NT2/D1 (cell line): ENCODE measurements at regions not wholly inside any gene's neighbourhood (a gene's known extent, or its start where the extent isn't known, plus 50 kb on each side); places are given as distances from the start of the nearest gene placed in this dataset.

Experiments used
- DNase-seq: peaks from one replicate; pipeline ENCODE4 v3.0.0-alpha.2; 2011; ENCODE audit warnings: low read depth, low spot score
- H3K27me3 ChIP-seq: 2 replicates; pipeline ENCODE4 v1.6.0; 2011; ENCODE audit warnings: mild to moderate bottlenecking; ENCODE audit not compliant: insufficient read length, insufficient read depth
- H3K36me3 ChIP-seq: 2 replicates; pipeline ENCODE4 v1.6.1; 2011; ENCODE audit warnings: mild to moderate bottlenecking, low read length, mixed read lengths; ENCODE audit not compliant: insufficient read depth, insufficient read length
- H3K4me1 ChIP-seq: 2 replicates; pipeline ENCODE4 v1.5.1; 2011; ENCODE audit not compliant: insufficient read depth, insufficient read length
- H3K4me3 ChIP-seq: 2 replicates; pipeline ENCODE4 v1.5.1; 2011; ENCODE audit warnings: low read depth; ENCODE audit not compliant: insufficient read length
- H3K9ac ChIP-seq: 2 replicates; pipeline ENCODE4 v1.6.0; 2011; ENCODE audit warnings: low read depth; ENCODE audit not compliant: insufficient read length
- H3K9me3 ChIP-seq: 2 replicates; pipeline ENCODE4 v1.5.1; 2011; ENCODE audit warnings: mild to moderate bottlenecking, low read length; ENCODE audit not compliant: insufficient read depth
- SUZ12 ChIP-seq: IDR thresholded peaks from 2 replicates; pipeline ENCODE4 v1.6.1; 2011; ENCODE audit not compliant: insufficient read length, insufficient read depth; ENCODE audit errors: extremely low read depth
- YY1 ChIP-seq: IDR thresholded peaks from 2 replicates; pipeline ENCODE4 v1.6.1; 2011; ENCODE audit not compliant: insufficient read length, insufficient read depth
- ZNF274 ChIP-seq: IDR thresholded peaks from 2 replicates; pipeline ENCODE4 v1.6.1; 2011; ENCODE audit warnings: mild to moderate bottlenecking, low read depth, low read length

GRCh38 chr2:213202011-213202410 lies 50.6 kb upstream of the IKZF2 start:
- Histone ChIP-seq H3K27me3 (no peaks in the 10 kb centered on the region), H3K36me3 (no peaks in the 10 kb centered on the region), H3K9me3 (no peaks in the 10 kb centered on the region), H3K4me3 (no peak overlapping the region), H3K4me1 (no peaks in the 10 kb centered on the region), H3K9ac (no peak overlapping the region)
- no peak for TF ChIP-seq SUZ12
- TF ChIP-seq ZNF274 = no peak
- TF ChIP-seq YY1 = no peak
- DNase-seq = no peak

- no peaks in the 10 kb centered on the region for H3K27me3 ChIP-seq
- H3K9ac ChIP-seq = no peak overlapping the region
- DNase-seq = no peak
- no peaks in the 10 kb centered on the region for H3K9me3 ChIP-seq
- H3K4me3 ChIP-seq = no peak overlapping the region
- no peaks in the 10 kb centered on the region for H3K4me1 ChIP-seq
- no peak for TF ChIP-seq SUZ12
- no peak for TF ChIP-seq ZNF274
- TF ChIP-seq YY1 = no peak
- H3K36me3 ChIP-seq = no peaks in the 10 kb centered on the region
These were observed 54.5 kb upstream of the IKZF2 start for GRCh38 chr2:213205944-213206343.

- Histone ChIP-seq H3K9me3 (peaks cover 5% of the 10 kb centered on the region), H3K4me1 (no peaks in the 10 kb centered on the region), H3K9ac (no peak overlapping the region), H3K4me3 (no peak overlapping the region), H3K27me3 (no peaks in the 10 kb centered on the region), H3K36me3 (no peaks in the 10 kb centered on the region)
- TF ChIP-seq YY1 = no peak
- no peak for TF ChIP-seq SUZ12
- no peak for TF ChIP-seq ZNF274
- no peak for DNase-seq
These were observed 61.8 kb upstream of the IKZF2 start for GRCh38 chr2:213213186-213213585.

GRCh38 chr2:213214209-213214608 lies 62.8 kb upstream of the IKZF2 start:
- no peak overlapping the region for H3K9ac ChIP-seq
- H3K27me3 ChIP-seq = no peaks in the 10 kb centered on the region
- no peak for DNase-seq
- no peaks in the 10 kb centered on the region for H3K4me1 ChIP-seq
- H3K9me3 ChIP-seq = peaks cover 5% of the 10 kb centered on the region
- no peak for TF ChIP-seq ZNF274
- TF ChIP-seq YY1 = no peak
- TF ChIP-seq SUZ12 = no peak
- H3K36me3 ChIP-seq = no peaks in the 10 kb centered on the region
- H3K4me3 ChIP-seq = no peak overlapping the region

GRCh38 chr2:213216461-213216860 lies 65.0 kb upstream of the IKZF2 start:
- peaks cover 5% of the 10 kb centered on the region for H3K9me3 ChIP-seq
- no peaks in the 10 kb centered on the region for H3K27me3 ChIP-seq
- TF ChIP-seq YY1 (no peak), SUZ12 (no peak)
- H3K4me1 ChIP-seq = no peaks in the 10 kb centered on the region
- H3K9ac ChIP-seq = no peak overlapping the region
- no peak for DNase-seq
- no peaks in the 10 kb centered on the region for H3K36me3 ChIP-seq
- H3K4me3 ChIP-seq = no peak overlapping the region

- no peaks in the 10 kb centered on the region for H3K36me3 ChIP-seq
- no peaks in the 10 kb centered on the region for H3K27me3 ChIP-seq
- H3K9me3 ChIP-seq = no peaks in the 10 kb centered on the region
- no peaks in the 10 kb centered on the region for H3K4me1 ChIP-seq
- no peak overlapping the region for H3K4me3 ChIP-seq
- no peak for DNase-seq
- no peak overlapping the region for H3K9ac ChIP-seq
- TF ChIP-seq YY1 = no peak
These were observed 64.4 kb upstream of the SPAG16 start for GRCh38 chr2:213219816-213220215.

- DNase-seq = no peak
- TF ChIP-seq SUZ12 = no peak
- no peak for TF ChIP-seq ZNF274
- TF ChIP-seq YY1 = no peak
- Histone ChIP-seq H3K9ac (no peak overlapping the region), H3K36me3 (no peaks in the 10 kb centered on the region), H3K4me1 (no peaks in the 10 kb centered on the region), H3K4me3 (no peak overlapping the region), H3K9me3 (no peaks in the 10 kb centered on the region), H3K27me3 (no peaks in the 10 kb centered on the region)
These were observed 63.2 kb upstream of the SPAG16 start for GRCh38 chr2:213220967-213221603.
